ENCODE measurements at regions not wholly inside any gene's neighbourhood (a gene's known extent, or its start where the extent isn't known, plus 50 kb on each side); places are given as distances from the start of the nearest gene placed in this dataset.

- Histone ChIP-seq H2AK5ac (ENCODE audit: insufficient read length, low read length) (no peak overlapping the region), H3K4ac (ENCODE audit: low read depth, low read length) (no peak overlapping the region), H2BK15ac (ENCODE audit: low read depth, low read length) (no peak overlapping the region), H3K56ac (ENCODE audit: insufficient read length, low read depth, low read length) (no peak overlapping the region), H2BK20ac (ENCODE audit: low read depth, low read length, poor library complexity, severe bottlenecking) (no peak overlapping the region), H3K79me1 (ENCODE audit: insufficient read depth, low read depth, low read length, poor library complexity, severe bottlenecking) (no peaks in the 10 kb centered on the region), H3K18ac (ENCODE audit: insufficient read length, low read depth, low read length) (no peak overlapping the region), H2BK5ac (ENCODE audit: insufficient read length, low read length) (no peak overlapping the region), H3K9ac (ENCODE audit: extremely low read depth, insufficient read length, low read length) (no peak overlapping the region), H3K79me2 (ENCODE audit: insufficient read depth, low read length) (no peaks in the 10 kb centered on the region), H2AFZ (ENCODE audit: low read length) (no peak overlapping the region), H3K4me2 (ENCODE audit: insufficient read depth, insufficient read length, low read length) (no peak overlapping the region), H3K14ac (ENCODE audit: insufficient read depth, low read length) (no peak overlapping the region), H3K9me3 (ENCODE audit: control insufficient read depth, low read depth, low read length) (no peaks in the 10 kb centered on the region), H2BK120ac (ENCODE audit: low read depth, low read length, poor library complexity, severe bottlenecking) (no peak overlapping the region), H4K91ac (ENCODE audit: insufficient read length, low read depth, low read length) (no peak overlapping the region), H4K5ac (ENCODE audit: insufficient read length, low read depth, low read length) (no peak overlapping the region), H3K27ac (ENCODE audit: insufficient read length, low read depth, low read length) (no peak overlapping the region), H3T11ph (ENCODE audit: low read length) (no peak overlapping the region), H3K23ac (ENCODE audit: insufficient read length, low read depth, low read length) (no peak overlapping the region), H4K20me1 (ENCODE audit: control insufficient read depth, insufficient read depth, insufficient read length) (no peaks in the 10 kb centered on the region), H4K8ac (replicated peaks; ENCODE audit: insufficient read length, low read depth, low read length) (no peak overlapping the region), H3K27me3 (ENCODE audit: insufficient read depth, low read length) (no peaks in the 10 kb centered on the region), H3K4me1 (ENCODE audit: insufficient read depth, low read length) (peaks cover 13% of the 10 kb centered on the region), H3K23me2 (ENCODE audit: insufficient read length, low read depth, low read length, poor library complexity, severe bottlenecking) (no peaks in the 10 kb centered on the region), H2BK12ac (ENCODE audit: insufficient read length, low read depth, low read length) (no peak overlapping the region)
- DNase-seq = no peak
- peaks cover 27 to 28% of the 10 kb centered on the region in 2 experiments for H3K4me1 Mint-ChIP-seq
- no peak overlapping the region for H3K4me3 Mint-ChIP-seq
- H3K27me3 Mint-ChIP-seq (ENCODE audit: low read depth) = peaks cover 5% of the 10 kb centered on the region; the same call in 1 of the 2 replicates
- H3K36me3 Mint-ChIP-seq (ENCODE audit: insufficient read depth in 1 of 3, low read depth in 3 of 3) = peaks cover 0 to 7% (median 0%) of the 10 kb centered on the region in 3 experiments; a peak in 1 of 7 replicates
- H3K9me3 Mint-ChIP-seq = peaks cover 3 to 4% of the 10 kb centered on the region in 2 experiments; a peak in 4 of 5 replicates
- TF ChIP-seq CTCF (conservative IDR thresholded peaks at IDR 0.05) = no peak
- no CpG with 5 or more reads among the region's 2 CpGs for WGBS (ENCODE audit: extremely low coverage, insufficient read length, low lambda C conversion rate)
- H3K27ac Mint-ChIP-seq = no peak overlapping the region
Measured at GRCh38 chr11:15875943-15876342, 480.4 kb downstream of the SOX6 start.

Measured in H9 (cell line).